Mesenchymal stem cell (in vitro differentiated cells and primary cell): ENCODE measurements at regions not wholly inside any gene's neighbourhood (a gene's known extent, or its start where the extent isn't known, plus 50 kb on each side); places are given as distances from the start of the nearest gene placed in this dataset. TPM values are rescaled to one million over a fixed set of nuclear protein-coding genes. Genes with fewer than 3 reads are reported as not detected.

Experiments used
- DNase-seq: peaks from one replicate; pipeline ENCODE4 v3.0.0-alpha.2; 2013
- H2AFZ ChIP-seq: one replicate; pipeline ENCODE4 v1.6.1; 2013; ENCODE audit warnings: low read depth, mild to moderate bottlenecking, control low read depth, inconsistent platforms, low read length, moderate library complexity
- H2AK5ac ChIP-seq: 2 replicates; pipeline ENCODE4 v1.6.1; 2013; ENCODE audit warnings: low read length, moderate library complexity, mild to moderate bottlenecking, inconsistent platforms; ENCODE audit not compliant: severe bottlenecking
- H2BK120ac ChIP-seq: one replicate; pipeline ENCODE4 v1.6.1; 2013; ENCODE audit warnings: low read depth, mild to moderate bottlenecking, inconsistent platforms, low read length, moderate library complexity
- H2BK12ac ChIP-seq, 2 experiments: one replicate each; pipeline ENCODE4 v1.6.1; 2013; ENCODE audit warnings: inconsistent platforms in 2 of 2, low read length in 2 of 2, mild to moderate bottlenecking in 2 of 2, moderate library complexity in 2 of 2, control low read depth in 1 of 2
- H2BK15ac ChIP-seq: one replicate; pipeline ENCODE4 v1.6.1; 2013; ENCODE audit warnings: mild to moderate bottlenecking, low read depth, inconsistent platforms; ENCODE audit not compliant: poor library complexity, severe bottlenecking
- H2BK5ac ChIP-seq: 2 replicates; pipeline ENCODE4 v1.6.1; 2013; ENCODE audit warnings: low read depth, mild to moderate bottlenecking, low read length, control low read depth, inconsistent platforms; ENCODE audit not compliant: poor library complexity, severe bottlenecking
- H3K14ac ChIP-seq, 2 experiments: one replicate each; pipeline ENCODE4 v1.6.1; 2013; ENCODE audit warnings: inconsistent platforms in 2 of 2, low read length in 2 of 2, control low read depth in 1 of 2, mild to moderate bottlenecking in 1 of 2, moderate library complexity in 1 of 2
- H3K18ac ChIP-seq, 2 experiments: one replicate each; pipeline ENCODE4 v1.6.1; 2013; ENCODE audit warnings: inconsistent platforms in 2 of 2, low read length in 2 of 2, control low read depth in 1 of 2, low read depth in 1 of 2, mild to moderate bottlenecking in 1 of 2
- H3K23ac ChIP-seq, 2 experiments: one replicate each; pipeline ENCODE4 v1.6.1; 2013; ENCODE audit warnings: inconsistent platforms in 2 of 2, low read length in 2 of 2, mild to moderate bottlenecking in 2 of 2, moderate library complexity in 2 of 2, control low read depth in 1 of 2
- H3K27ac ChIP-seq: 2 replicates; pipeline ENCODE4 v1.5.1; 2013; ENCODE audit warnings: mild to moderate bottlenecking, moderate library complexity, low read length, control low read depth, inconsistent platforms; ENCODE audit not compliant: poor library complexity, severe bottlenecking
- H3K27me3 ChIP-seq, 2 experiments: 2 replicates each; pipeline versions ENCODE4 v1.6.1 to v1.7.0; 2013; ENCODE audit warnings: low read length in 2 of 2, mild to moderate bottlenecking in 2 of 2, moderate library complexity in 2 of 2, control low read depth in 1 of 2, inconsistent platforms in 1 of 2; ENCODE audit not compliant: control insufficient read depth in 1 of 2, insufficient read depth in 1 of 2
- H3K36me3 ChIP-seq, 2 experiments: 2 replicates each; pipeline versions ENCODE4 v1.6.1 to v1.7.0; 2013; ENCODE audit warnings: low read length in 2 of 2, control low read depth in 1 of 2, inconsistent platforms in 1 of 2, low read depth in 1 of 2, mild to moderate bottlenecking in 1 of 2; ENCODE audit not compliant: insufficient read depth in 2 of 2, control insufficient read depth in 1 of 2
- H3K4ac ChIP-seq, 2 experiments: one replicate each; pipeline ENCODE4 v1.6.1; 2013; ENCODE audit warnings: inconsistent platforms in 2 of 2, low read length in 2 of 2, mild to moderate bottlenecking in 2 of 2, moderate library complexity in 2 of 2, control low read depth in 1 of 2, low read depth in 1 of 2
- H3K4me1 ChIP-seq: 2 replicates; pipeline ENCODE4 v1.6.1; 2013; ENCODE audit warnings: low read depth, low read length, control low read depth; ENCODE audit not compliant: control insufficient read depth, insufficient read depth
- H3K4me2 ChIP-seq: 2 replicates; pipeline ENCODE4 v1.6.1; 2013; ENCODE audit warnings: low read length, mild to moderate bottlenecking, inconsistent platforms; ENCODE audit not compliant: poor library complexity, severe bottlenecking
- H3K4me3 ChIP-seq, 2 experiments: 2 replicates each; pipeline versions ENCODE4 v1.5.1 to v1.7.0; 2013; ENCODE audit warnings: low read length in 2 of 2, mild to moderate bottlenecking in 2 of 2, control low read depth in 1 of 2, low read depth in 1 of 2; ENCODE audit not compliant: insufficient read depth in 1 of 2
- H3K79me1 ChIP-seq: replicated peaks from 2 replicates; pipeline ENCODE4 v1.6.1; 2013; ENCODE audit warnings: mild to moderate bottlenecking, control low read depth, low read length, inconsistent platforms; ENCODE audit not compliant: poor library complexity, severe bottlenecking
- H3K9ac ChIP-seq: 2 replicates; pipeline ENCODE4 v1.7.0; 2013; ENCODE audit warnings: mild to moderate bottlenecking, low read length, moderate library complexity
- H3K9me3 ChIP-seq: 2 replicates; pipeline ENCODE4 v1.7.0; 2013; ENCODE audit warnings: mild to moderate bottlenecking, low read length; ENCODE audit not compliant: control insufficient read depth
- H4K8ac ChIP-seq: one replicate; pipeline ENCODE4 v1.6.1; 2013; ENCODE audit warnings: inconsistent platforms, mild to moderate bottlenecking, low read length, moderate library complexity
- H4K91ac ChIP-seq: one replicate; pipeline ENCODE4 v1.6.1; 2013; ENCODE audit warnings: mild to moderate bottlenecking, low read length, inconsistent platforms
- WGBS: methylation state at CpG from one replicate; pipeline ENCODE4 v1.1.7; 2013; ENCODE audit warnings: mixed read lengths; 5-methylcytosine and 5-hydroxymethylcytosine counted together
- small RNA-seq: library from polyadenylated mRNA; stranded (forward); fragments of <200 nt; extraction: miRNeasy Mini kit (QIAGEN cat#:217004); gene quantifications from one replicate; pipeline ENCODE3, GENCODE V24; 2013; ENCODE audit warnings: low read depth

- 50% methylated on average over 4 of the region's 5 CpGs for WGBS
- H2AFZ ChIP-seq: no peak overlapping the region
- DNase-seq: no peak
Measured at GRCh38 chr20:39090906-39091305, 128.8 kb downstream of the DHX35 start.

GRCh38 chr20:39089797-39090196 is 127.7 kb downstream of the DHX35 start:
- no peak overlapping the region for H3K4ac ChIP-seq
- no peaks in the 10 kb centered on the region for H3K4me1 ChIP-seq
- H3K4me2 ChIP-seq: no peak overlapping the region
- peaks cover 4% of the 10 kb centered on the region for H3K9me3 ChIP-seq
- no peak overlapping the region for H3K9ac ChIP-seq
- H3K23ac ChIP-seq: no peak overlapping the region
- no peak overlapping the region for H2AFZ ChIP-seq
- peaks cover 21 to 38% of the 10 kb centered on the region in 2 experiments for H3K27me3 ChIP-seq
- 58% methylated on average over 1 of the region's 1 CpG for WGBS
- no peak overlapping the region for H3K18ac ChIP-seq
- no peaks in the 10 kb centered on the region for H3K79me1 ChIP-seq
- H2BK5ac ChIP-seq: no peak overlapping the region
- H2BK120ac ChIP-seq: no peak overlapping the region
- H3K4me3 ChIP-seq: no peak overlapping the region
- no peak for DNase-seq
- no peaks in the 10 kb centered on the region for H3K36me3 ChIP-seq
- H2BK15ac ChIP-seq: no peak overlapping the region
- no peak overlapping the region for H2BK12ac ChIP-seq
- no peak overlapping the region for H2AK5ac ChIP-seq
- H3K14ac ChIP-seq: no peak overlapping the region
- H3K27ac ChIP-seq: no peak overlapping the region
- no peak overlapping the region for H4K8ac ChIP-seq
- H4K91ac ChIP-seq: no peak overlapping the region

More at GRCh38 chr20:39090906-39091305, 128.8 kb downstream of the DHX35 start:
- Histone ChIP-seq H3K18ac (no peak overlapping the region), H3K79me1 (no peaks in the 10 kb centered on the region), H3K27me3 (peaks cover 20 to 27% of the 10 kb centered on the region in 2 experiments), H2BK15ac (no peak overlapping the region), H3K4ac (no peak overlapping the region), H3K9ac (no peak overlapping the region), H3K27ac (no peak overlapping the region), H2AK5ac (no peak overlapping the region), H3K9me3 (peaks cover under 1% of the 10 kb centered on the region), H3K14ac (no peak overlapping the region), H3K4me1 (no peaks in the 10 kb centered on the region), H2BK5ac (no peak overlapping the region), H2BK120ac (no peak overlapping the region), H3K36me3 (no peaks in the 10 kb centered on the region), H4K8ac (no peak overlapping the region), H3K4me2 (no peak overlapping the region), H3K23ac (no peak overlapping the region), H4K91ac (no peak overlapping the region), H2BK12ac (no peak overlapping the region), H3K4me3 (no peak overlapping the region)

Small RNAs in the stretch of these regions (small RNA-seq; reads per million reads assigned to genes)
- gene RN7SL680P: not detected
